ENCODE measurements at regions not wholly inside any gene's neighbourhood (a gene's known extent, or its start where the extent isn't known, plus 50 kb on each side); places are given as distances from the start of the nearest gene placed in this dataset.

DNA sequence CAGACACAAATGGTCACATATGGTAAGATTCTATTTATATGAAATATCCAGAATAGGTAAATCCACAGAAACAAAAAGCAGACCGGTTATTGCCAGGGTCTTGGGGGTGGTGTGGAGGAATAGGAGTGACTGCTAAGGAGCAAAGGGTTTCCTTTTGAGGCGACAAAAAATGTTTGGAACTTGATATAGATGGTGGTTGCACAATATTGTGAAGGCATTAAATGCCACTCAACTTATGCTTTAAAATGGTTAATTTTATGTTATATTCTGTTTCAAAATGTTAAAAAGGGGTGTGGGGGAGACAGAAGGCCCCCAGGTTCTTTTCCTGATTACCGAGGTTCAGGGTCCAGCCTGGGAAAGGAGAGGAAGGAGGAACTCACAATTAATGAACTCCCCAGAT lies 304.4 kb downstream of the RRAGC start:
- TF ChIP-seq CTCF (IDR thresholded peaks at IDR 0.05; ENCODE audit: insufficient read depth, low read length, poor library complexity, severe bottlenecking) (no peak), EZH2phosphoT487 (conservative IDR thresholded peaks at IDR 0.05; ENCODE audit: low read length) (no peak)
